HEK293 (cell line): ENCODE measurements at regions not wholly inside any gene's neighbourhood (a gene's known extent, or its start where the extent isn't known, plus 50 kb on each side); places are given as distances from the start of the nearest gene placed in this dataset.

ENCODE experiments used
- GLI4 ChIP-seq: fragments of 450-650 bp; formaldehyde crosslinking; IDR thresholded peaks from 2 replicates; pipeline ENCODE4 v1.5.1; 2016; ENCODE audit warnings: missing biosample characterization, missing genetic modification characterization
- ZNF302 ChIP-seq: fragments of 450-650 bp; formaldehyde crosslinking; IDR thresholded peaks from 2 replicates; pipeline ENCODE4 v1.5.1; 2016; ENCODE audit warnings: missing biosample characterization, missing genetic modification characterization, low read depth
- ZNF707 ChIP-seq: fragments of 450-650 bp; formaldehyde crosslinking; IDR thresholded peaks from 2 replicates; pipeline ENCODE4 v1.5.1; 2016; ENCODE audit warnings: missing biosample characterization, missing genetic modification characterization

DNA sequence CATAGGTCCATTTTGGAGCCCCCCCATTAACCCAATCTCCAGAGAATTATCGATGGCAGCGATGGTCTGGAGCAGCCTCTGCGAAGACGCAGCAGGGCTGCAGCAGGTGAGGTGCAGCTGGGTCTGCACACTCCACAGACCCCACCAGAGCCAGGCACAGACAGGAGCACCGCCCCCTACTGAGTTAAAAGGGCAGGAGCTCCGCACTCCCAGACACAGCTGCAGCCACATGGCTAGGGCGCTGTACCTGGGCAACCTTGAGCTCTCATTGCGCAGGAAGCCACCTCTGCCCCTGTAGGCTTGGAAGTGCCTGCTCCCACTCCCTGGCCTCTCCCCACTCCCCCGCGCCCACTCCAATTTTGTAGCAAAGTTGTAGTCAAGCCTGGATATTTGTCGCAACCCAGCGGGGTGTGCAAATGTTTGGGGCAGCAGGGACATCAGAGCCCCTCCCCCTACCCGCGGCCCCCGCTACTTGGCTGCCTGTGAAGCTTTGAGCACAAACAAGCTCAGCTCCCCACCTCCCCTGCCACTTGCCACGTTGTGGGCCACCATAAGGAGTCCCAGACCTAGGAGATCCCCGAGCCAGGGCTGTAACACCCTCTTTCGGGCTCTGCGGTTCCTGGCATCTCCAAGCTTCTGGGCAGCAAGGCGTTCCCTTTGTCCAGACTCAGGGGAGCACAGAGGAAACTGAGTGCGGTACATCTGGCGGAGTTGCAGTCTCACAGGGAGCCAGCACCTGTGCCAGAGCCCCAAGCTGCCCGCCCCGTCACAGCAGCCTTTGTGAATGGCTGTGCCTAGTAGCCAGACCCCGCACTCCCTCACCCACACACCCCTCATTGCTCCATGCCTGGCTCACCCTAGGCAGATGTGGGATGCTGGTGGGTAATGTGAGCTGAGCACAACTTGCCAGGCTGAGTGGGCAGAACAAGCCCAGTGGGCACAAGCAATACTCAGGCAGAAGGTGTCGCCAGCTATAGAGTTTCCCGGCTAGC, 949.7 kb upstream of the SLITRK1 start:
- TF ChIP-seq ZNF302 (tag by site-specific recombination): no peak
- no peak for TF ChIP-seq ZNF707 (tag by site-specific recombination)
- no peak for TF ChIP-seq GLI4 (tag by site-specific recombination)
